ENCODE measurements at regions not wholly inside any gene's neighbourhood (a gene's known extent, or its start where the extent isn't known, plus 50 kb on each side); places are given as distances from the start of the nearest gene placed in this dataset.
A peak's percentile ranks its signal among the peaks of the same experiment; 100 is the strongest.

DNA sequence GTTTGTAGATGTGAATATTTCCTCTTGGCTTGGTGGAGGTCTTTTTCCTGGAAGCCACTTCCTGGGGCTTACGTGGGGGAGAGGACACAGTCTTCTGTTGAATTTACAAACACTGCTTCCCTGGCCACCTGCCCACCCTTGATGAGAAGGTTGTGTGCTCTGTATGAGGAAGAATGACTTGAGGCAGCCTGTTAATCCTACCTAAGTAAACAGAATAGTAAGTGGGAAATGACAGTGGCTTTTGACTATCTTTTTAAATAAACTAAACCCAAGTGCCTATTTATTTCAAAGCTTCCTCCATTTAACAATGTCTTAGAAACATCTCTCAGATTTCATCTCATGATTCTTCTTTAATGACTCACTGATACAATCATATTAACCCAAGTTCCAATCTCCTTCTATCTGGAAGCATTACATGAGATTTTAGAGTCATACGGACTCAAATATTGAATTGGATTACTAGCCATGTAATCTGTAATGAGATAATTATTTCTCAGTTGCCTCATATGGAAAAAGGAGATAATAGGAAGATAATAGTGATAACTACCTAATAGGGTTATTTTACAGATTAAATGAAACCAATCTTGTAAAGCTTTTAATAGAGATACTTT is 96.6 kb upstream of the SMIM36 start:
- TF ChIP-seq, protein P1, sequence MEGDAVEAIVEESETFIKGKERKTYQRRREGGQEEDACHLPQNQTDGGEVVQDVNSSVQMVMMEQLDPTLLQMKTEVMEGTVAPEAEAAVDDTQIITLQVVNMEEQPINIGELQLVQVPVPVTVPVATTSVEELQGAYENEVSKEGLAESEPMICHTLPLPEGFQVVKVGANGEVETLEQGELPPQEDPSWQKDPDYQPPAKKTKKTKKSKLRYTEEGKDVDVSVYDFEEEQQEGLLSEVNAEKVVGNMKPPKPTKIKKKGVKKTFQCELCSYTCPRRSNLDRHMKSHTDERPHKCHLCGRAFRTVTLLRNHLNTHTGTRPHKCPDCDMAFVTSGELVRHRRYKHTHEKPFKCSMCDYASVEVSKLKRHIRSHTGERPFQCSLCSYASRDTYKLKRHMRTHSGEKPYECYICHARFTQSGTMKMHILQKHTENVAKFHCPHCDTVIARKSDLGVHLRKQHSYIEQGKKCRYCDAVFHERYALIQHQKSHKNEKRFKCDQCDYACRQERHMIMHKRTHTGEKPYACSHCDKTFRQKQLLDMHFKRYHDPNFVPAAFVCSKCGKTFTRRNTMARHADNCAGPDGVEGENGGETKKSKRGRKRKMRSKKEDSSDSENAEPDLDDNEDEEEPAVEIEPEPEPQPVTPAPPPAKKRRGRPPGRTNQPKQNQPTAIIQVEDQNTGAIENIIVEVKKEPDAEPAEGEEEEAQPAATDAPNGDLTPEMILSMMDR (IDR thresholded peaks at IDR 0.05; ENCODE audit: insufficient read depth, low read length, poor library complexity, severe bottlenecking): no peak
- Histone ChIP-seq H3K36me3 (ENCODE audit: control insufficient read depth, insufficient read depth, low read length) (no peaks in the 10 kb centered on the region), H3K27me3 (ENCODE audit: control insufficient read depth, insufficient read depth, low read length) (no peaks in the 10 kb centered on the region), H3K4me3 (ENCODE audit: low read depth, low read length) (no peak overlapping the region)
- no peak for DNase-seq (ENCODE audit: low read depth)

DNA sequence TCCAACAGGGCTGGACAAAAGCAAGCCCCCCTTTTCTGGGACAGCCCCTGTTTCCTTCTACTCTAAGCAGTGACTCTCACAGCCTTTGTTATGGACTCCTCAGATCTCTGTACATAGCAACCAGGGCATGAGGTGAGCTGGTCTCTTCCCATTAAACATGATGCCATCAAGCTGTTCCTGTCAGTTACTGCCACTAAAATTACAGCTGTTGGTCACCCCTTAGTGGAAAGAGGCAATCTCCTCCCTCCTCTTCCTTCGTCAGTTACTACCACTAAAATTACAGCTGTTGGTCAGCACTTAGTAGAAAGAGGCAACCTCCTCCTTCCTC is 95.2 kb upstream of the SMIM36 start:
- TF ChIP-seq, protein P1 (IDR thresholded peaks at IDR 0.05; ENCODE audit: insufficient read depth, low read length, poor library complexity, severe bottlenecking): no peak
- Histone ChIP-seq H3K36me3 (ENCODE audit: control insufficient read depth, insufficient read depth, low read length) (no peaks in the 10 kb centered on the region), H3K27me3 (ENCODE audit: control insufficient read depth, insufficient read depth, low read length) (no peaks in the 10 kb centered on the region), H3K4me3 (ENCODE audit: low read depth, low read length) (no peak overlapping the region)
- DNase-seq (ENCODE audit: low read depth): no peak

DNA sequence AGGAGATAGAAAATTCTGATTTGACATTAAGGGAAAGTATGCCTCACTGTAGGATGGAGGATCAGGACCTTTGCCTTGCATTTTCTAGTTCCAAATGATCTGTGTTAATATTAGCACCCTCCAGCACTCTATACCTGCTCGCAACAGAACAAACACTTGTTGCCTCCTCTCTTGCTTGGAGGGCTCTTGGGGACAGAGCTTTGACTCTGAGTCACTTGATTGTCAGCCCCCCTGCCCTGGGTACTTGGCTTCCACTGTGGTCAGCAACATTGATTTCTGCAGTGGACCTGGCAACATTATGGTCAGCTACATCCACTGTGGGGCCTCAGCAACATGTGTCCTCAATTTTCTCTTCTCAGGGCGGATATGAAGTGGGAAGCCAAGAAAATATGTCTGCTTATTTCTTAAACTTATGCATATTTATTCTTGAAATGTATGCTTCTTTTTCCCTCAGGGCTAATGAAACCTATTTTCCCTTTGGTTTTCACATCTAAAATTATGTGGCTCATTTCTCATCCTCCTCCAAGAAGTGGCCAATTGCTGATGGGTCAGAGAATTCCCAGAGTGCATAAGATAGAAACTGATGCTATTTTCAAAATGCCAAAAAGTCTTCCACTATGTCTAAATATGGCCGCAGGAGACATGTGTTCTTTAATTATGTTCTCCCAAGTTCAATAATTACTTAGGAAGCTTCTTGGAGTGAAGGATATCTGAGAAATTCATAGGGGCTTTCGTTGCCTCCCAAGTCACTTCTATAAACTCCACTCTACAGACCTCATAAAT is 94.6 kb upstream of the SMIM36 start:
- Histone ChIP-seq H3K27me3 (ENCODE audit: control insufficient read depth, insufficient read depth, low read length) (no peaks in the 10 kb centered on the region), H3K36me3 (ENCODE audit: control insufficient read depth, insufficient read depth, low read length) (no peaks in the 10 kb centered on the region), H3K4me3 (ENCODE audit: low read depth, low read length) (no peak overlapping the region)
- no peak for DNase-seq (ENCODE audit: low read depth)
- TF ChIP-seq, protein P1 (IDR thresholded peaks at IDR 0.05; ENCODE audit: insufficient read depth, low read length, poor library complexity, severe bottlenecking): no peak

DNA sequence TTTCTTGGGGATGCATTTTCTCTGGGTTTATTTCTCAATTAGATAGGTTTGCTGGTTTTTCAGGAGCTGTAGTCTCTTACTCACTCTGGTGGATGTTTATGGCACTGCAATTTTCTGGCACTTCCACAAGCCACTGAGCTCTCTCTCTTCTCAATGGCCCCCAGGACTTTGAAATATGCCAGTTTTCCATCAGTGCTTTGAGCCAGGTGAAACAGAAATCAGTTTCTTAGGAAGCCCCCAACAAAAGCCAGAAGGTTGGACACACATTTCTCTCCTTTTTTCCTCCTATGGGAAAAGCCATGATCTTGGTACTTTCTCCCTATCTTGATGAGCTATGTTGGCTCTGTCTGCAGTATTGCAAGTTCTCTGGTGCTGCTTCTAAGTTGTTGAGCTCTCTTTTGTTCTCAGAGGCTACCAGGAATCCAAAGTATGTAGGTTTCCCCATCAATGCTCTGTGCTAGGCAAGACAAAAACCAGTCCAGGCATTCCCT is 90.7 kb upstream of the SMIM36 start:
- no peak for DNase-seq (ENCODE audit: low read depth)
- no peaks in the 10 kb centered on the region for H3K27me3 ChIP-seq (ENCODE audit: control insufficient read depth, insufficient read depth, low read length)
- no peaks in the 10 kb centered on the region for H3K36me3 ChIP-seq (ENCODE audit: control insufficient read depth, insufficient read depth, low read length)
- TF ChIP-seq, protein P1 (IDR thresholded peaks at IDR 0.05; ENCODE audit: insufficient read depth, low read length, poor library complexity, severe bottlenecking): peak; percentile 79
- H3K4me3 ChIP-seq (ENCODE audit: low read depth, low read length): no peak overlapping the region

DNA sequence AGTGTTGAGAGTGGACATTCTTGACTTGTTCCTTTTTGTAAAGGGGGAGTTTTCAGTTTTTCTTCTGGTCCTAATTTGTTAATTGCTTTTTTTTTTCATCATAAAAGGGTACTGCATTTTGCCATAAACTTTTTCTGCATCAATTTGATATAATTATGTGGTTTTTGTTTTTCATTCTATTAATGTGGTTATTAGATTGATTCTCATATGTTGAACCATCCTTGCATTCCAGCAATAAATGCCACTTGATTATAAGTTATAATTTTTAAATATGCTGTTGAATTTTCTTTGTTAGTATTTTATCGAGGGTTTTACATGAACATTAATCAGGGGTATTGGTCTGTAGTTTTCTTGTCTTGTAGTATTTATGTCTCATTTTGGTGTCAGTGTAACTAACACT is 87.2 kb upstream of the SMIM36 start:
- H3K4me3 ChIP-seq (ENCODE audit: low read depth, low read length): no peak overlapping the region
- no peak for DNase-seq (ENCODE audit: low read depth)
- TF ChIP-seq, protein P1 (IDR thresholded peaks at IDR 0.05; ENCODE audit: insufficient read depth, low read length, poor library complexity, severe bottlenecking): no peak

More for the DNA sequence above, 87.2 kb upstream of the SMIM36 start:
- Histone ChIP-seq H3K36me3 (ENCODE audit: control insufficient read depth, insufficient read depth, low read length) (no peaks in the 10 kb centered on the region), H3K27me3 (ENCODE audit: control insufficient read depth, insufficient read depth, low read length) (no peaks in the 10 kb centered on the region)
